NCI-H1105 treated with DMSO at 0.1 percent for 48 hours (cell line): ENCODE measurements at regions not wholly inside any gene's neighbourhood (a gene's known extent, or its start where the extent isn't known, plus 50 kb on each side); places are given as distances from the start of the nearest gene placed in this dataset.

Source experiments
- DNase-seq: peaks from one replicate; lab custom pipeline; 2025; lab: John Stamatoyannopoulos, UW

- no peak for DNase-seq
Measured at GRCh38 chr18:26700728-26701127, 152.4 kb upstream of the KCTD1 start.

GRCh38 chr18:26700201-26700600 is 151.8 kb upstream of the KCTD1 start:
- DNase-seq = no peak

GRCh38 chr18:26697186-26697884 is 149.0 kb upstream of the KCTD1 start:
- no peak for DNase-seq

GRCh38 chr18:26696786-26697185 is 148.4 kb upstream of the KCTD1 start:
- DNase-seq = no peak

GRCh38 chr18:26696308-26696707 is 148.0 kb upstream of the KCTD1 start:
- no peak for DNase-seq

GRCh38 chr18:26689226-26689879 is 141.0 kb upstream of the KCTD1 start:
- DNase-seq = no peak

GRCh38 chr18:26686532-26686931 is 138.2 kb upstream of the KCTD1 start:
- DNase-seq = no peak

GRCh38 chr18:26685438-26686157 is 137.2 kb upstream of the KCTD1 start:
- no peak for DNase-seq

GRCh38 chr18:26677957-26678356 is 129.6 kb upstream of the KCTD1 start:
- no peak for DNase-seq

GRCh38 chr18:26667046-26667445 is 118.7 kb upstream of the KCTD1 start:
- no peak for DNase-seq

- no peak for DNase-seq
Measured at GRCh38 chr18:26662996-26663395, 114.6 kb upstream of the KCTD1 start.

- peak; percentile 27 for DNase-seq
Measured at GRCh38 chr18:26657631-26658581, 109.6 kb upstream of the KCTD1 start.

GRCh38 chr18:26656944-26657536 is 108.7 kb upstream of the KCTD1 start:
- peak; percentile 66 for DNase-seq

GRCh38 chr18:26656431-26656943 is 108.1 kb upstream of the KCTD1 start:
- DNase-seq = no peak

GRCh38 chr18:26655525-26656430 is 107.4 kb upstream of the KCTD1 start:
- peak; percentile 44 for DNase-seq

- DNase-seq = no peak
Measured at GRCh38 chr18:26654616-26655524, 106.5 kb upstream of the KCTD1 start.

GRCh38 chr18:26653943-26654615 is 105.7 kb upstream of the KCTD1 start:
- DNase-seq = no peak

- DNase-seq = no peak
Measured at GRCh38 chr18:26652501-26652900, 104.1 kb upstream of the KCTD1 start.
